Right atrium auricular region (tissue), 2 donors: ENCODE measurements at regions not wholly inside any gene's neighbourhood (a gene's known extent, or its start where the extent isn't known, plus 50 kb on each side); places are given as distances from the start of the nearest gene placed in this dataset.

ENCODE experiments used
- DNase-seq: peaks from one replicate; pipeline ENCODE4 v3.0.0-alpha.2; 2019; ENCODE audit warnings: low spot score
- H3K27ac ChIP-seq, 2 donors: fragments of 200-600 bp; sonication (generic); 1 replicate in 1 of 2; 2 replicates in 1 of 2; pipeline ENCODE4 v1.5.1; 2016 to 2019
- H3K27me3 ChIP-seq, 2 donors: fragments of 200-600 bp; sonication (generic); one replicate each; pipeline versions ENCODE4 v1.5.1 to v1.6.0; 2017 to 2019
- H3K36me3 ChIP-seq: fragments of 200-600 bp; sonication (generic); one replicate; pipeline ENCODE4 v1.5.1; 2016
- H3K4me1 ChIP-seq, 2 donors: fragments of 200-600 bp; sonication (generic); one replicate each; pipeline versions ENCODE4 v1.5.1 to v1.6.0; 2017 to 2019
- H3K4me3 ChIP-seq, 2 donors: fragments of 200-600 bp; sonication (generic); 1 replicate in 1 of 2; 2 replicates in 1 of 2; pipeline ENCODE4 v1.5.1; 2017 to 2019; ENCODE audit warnings: mild to moderate bottlenecking in 1 of 2, moderate library complexity in 1 of 2
- H3K9me3 ChIP-seq, 2 donors: fragments of 200-600 bp; sonication (generic); one replicate each; pipeline ENCODE4 v1.5.1; 2019
- CTCF ChIP-seq, 2 donors: fragments of 200-600 bp; sonication (generic); IDR thresholded peaks; one replicate each; pipeline ENCODE4 v1.5.1; 2019; ENCODE audit warnings: antibody characterized with exemption in 2 of 2

GRCh38 chrX:148363471-148364235 lies 136.8 kb upstream of the AFF2 start:
- H3K9me3 ChIP-seq, result no peaks in the 10 kb centered on the region
- H3K36me3 ChIP-seq, result no peaks in the 10 kb centered on the region
- no peak overlapping the region for H3K4me3 ChIP-seq
- no peak for TF ChIP-seq CTCF (IDR thresholded peaks at IDR 0.05)
- no peaks in the 10 kb centered on the region for H3K4me1 ChIP-seq
- H3K27me3 ChIP-seq, result no peaks in the 10 kb centered on the region
- no peak overlapping the region for H3K27ac ChIP-seq
- no peak for DNase-seq

- Histone ChIP-seq H3K36me3 (no peaks in the 10 kb centered on the region), H3K27ac (no peak overlapping the region), H3K9me3 (no peaks in the 10 kb centered on the region), H3K27me3 (no peaks in the 10 kb centered on the region), H3K4me1 (no peaks in the 10 kb centered on the region), H3K4me3 (no peak overlapping the region)
- TF ChIP-seq CTCF (IDR thresholded peaks at IDR 0.05), result no peak
- no peak for DNase-seq
Measured at GRCh38 chrX:148365233-148365632, 135.2 kb upstream of the AFF2 start.

GRCh38 chrX:148371291-148371690 lies 129.1 kb upstream of the AFF2 start:
- H3K9me3 ChIP-seq, result peaks cover 0 to 13% of the 10 kb centered on the region in 2 donors
- no peaks in the 10 kb centered on the region for H3K4me1 ChIP-seq
- no peaks in the 10 kb centered on the region for H3K36me3 ChIP-seq
- TF ChIP-seq CTCF (IDR thresholded peaks at IDR 0.05), result no peak
- H3K27ac ChIP-seq, result no peak overlapping the region
- H3K27me3 ChIP-seq, result no peaks in the 10 kb centered on the region
- DNase-seq, result no peak
- H3K4me3 ChIP-seq, result no peak overlapping the region

- no peaks in the 10 kb centered on the region for H3K36me3 ChIP-seq
- H3K4me3 ChIP-seq, result no peak overlapping the region
- no peaks in the 10 kb centered on the region for H3K27me3 ChIP-seq
- peaks cover 0 to 13% of the 10 kb centered on the region in 2 donors for H3K9me3 ChIP-seq
- DNase-seq, result no peak
- H3K4me1 ChIP-seq, result no peaks in the 10 kb centered on the region
- no peak overlapping the region for H3K27ac ChIP-seq
- no peak for TF ChIP-seq CTCF (IDR thresholded peaks at IDR 0.05)
Measured at GRCh38 chrX:148372925-148373324, 127.5 kb upstream of the AFF2 start.

GRCh38 chrX:148376342-148376741 lies 124.1 kb upstream of the AFF2 start:
- H3K9me3 ChIP-seq, result peaks cover 0 to 13% of the 10 kb centered on the region in 2 donors
- no peaks in the 10 kb centered on the region for H3K27me3 ChIP-seq
- no peak overlapping the region for H3K4me3 ChIP-seq
- no peak for TF ChIP-seq CTCF (IDR thresholded peaks at IDR 0.05)
- no peaks in the 10 kb centered on the region for H3K36me3 ChIP-seq
- H3K27ac ChIP-seq, result no peak overlapping the region
- no peak for DNase-seq
- no peaks in the 10 kb centered on the region for H3K4me1 ChIP-seq

- H3K36me3 ChIP-seq, result no peaks in the 10 kb centered on the region
- TF ChIP-seq CTCF (IDR thresholded peaks at IDR 0.05), result no peak
- peaks cover 0 to 6% of the 10 kb centered on the region in 2 donors for H3K9me3 ChIP-seq
- no peak overlapping the region for H3K4me3 ChIP-seq
- H3K27me3 ChIP-seq, result no peaks in the 10 kb centered on the region
- no peak for DNase-seq
- H3K4me1 ChIP-seq, result no peaks in the 10 kb centered on the region
- no peak overlapping the region for H3K27ac ChIP-seq
Measured at GRCh38 chrX:148380107-148380506, 120.3 kb upstream of the AFF2 start.
